ENCODE measurements at regions not wholly inside any gene's neighbourhood (a gene's known extent, or its start where the extent isn't known, plus 50 kb on each side); places are given as distances from the start of the nearest gene placed in this dataset.

DNA sequence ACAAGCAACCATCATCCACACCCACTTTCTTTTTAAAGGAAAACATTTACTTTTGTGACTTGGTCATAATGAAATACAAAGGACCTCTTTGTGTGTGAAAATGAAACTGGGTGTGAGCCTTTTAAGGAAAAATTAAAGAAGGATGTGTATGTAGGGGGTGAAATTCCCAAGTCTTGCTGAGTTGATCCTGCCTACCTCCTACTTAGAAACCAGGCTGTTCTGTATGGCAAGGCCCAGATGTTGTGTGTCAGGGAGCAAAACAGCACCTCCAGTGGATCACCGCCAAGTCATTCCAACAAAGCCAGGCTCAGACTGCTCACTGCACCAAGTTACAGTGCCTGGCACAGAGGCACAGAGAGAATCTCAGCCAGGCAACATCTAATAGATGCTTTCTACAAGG is 198.5 kb upstream of the FBN2 start:
- TF ChIP-seq, protein P1, sequence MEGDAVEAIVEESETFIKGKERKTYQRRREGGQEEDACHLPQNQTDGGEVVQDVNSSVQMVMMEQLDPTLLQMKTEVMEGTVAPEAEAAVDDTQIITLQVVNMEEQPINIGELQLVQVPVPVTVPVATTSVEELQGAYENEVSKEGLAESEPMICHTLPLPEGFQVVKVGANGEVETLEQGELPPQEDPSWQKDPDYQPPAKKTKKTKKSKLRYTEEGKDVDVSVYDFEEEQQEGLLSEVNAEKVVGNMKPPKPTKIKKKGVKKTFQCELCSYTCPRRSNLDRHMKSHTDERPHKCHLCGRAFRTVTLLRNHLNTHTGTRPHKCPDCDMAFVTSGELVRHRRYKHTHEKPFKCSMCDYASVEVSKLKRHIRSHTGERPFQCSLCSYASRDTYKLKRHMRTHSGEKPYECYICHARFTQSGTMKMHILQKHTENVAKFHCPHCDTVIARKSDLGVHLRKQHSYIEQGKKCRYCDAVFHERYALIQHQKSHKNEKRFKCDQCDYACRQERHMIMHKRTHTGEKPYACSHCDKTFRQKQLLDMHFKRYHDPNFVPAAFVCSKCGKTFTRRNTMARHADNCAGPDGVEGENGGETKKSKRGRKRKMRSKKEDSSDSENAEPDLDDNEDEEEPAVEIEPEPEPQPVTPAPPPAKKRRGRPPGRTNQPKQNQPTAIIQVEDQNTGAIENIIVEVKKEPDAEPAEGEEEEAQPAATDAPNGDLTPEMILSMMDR (IDR thresholded peaks at IDR 0.05; ENCODE audit: insufficient read depth, low read depth, low read length): no peak
- H3K4me3 ChIP-seq (ENCODE audit: low read depth, low read length): no peak overlapping the region
- peak; percentile 4 for DNase-seq (ENCODE audit: low read depth)

DNA sequence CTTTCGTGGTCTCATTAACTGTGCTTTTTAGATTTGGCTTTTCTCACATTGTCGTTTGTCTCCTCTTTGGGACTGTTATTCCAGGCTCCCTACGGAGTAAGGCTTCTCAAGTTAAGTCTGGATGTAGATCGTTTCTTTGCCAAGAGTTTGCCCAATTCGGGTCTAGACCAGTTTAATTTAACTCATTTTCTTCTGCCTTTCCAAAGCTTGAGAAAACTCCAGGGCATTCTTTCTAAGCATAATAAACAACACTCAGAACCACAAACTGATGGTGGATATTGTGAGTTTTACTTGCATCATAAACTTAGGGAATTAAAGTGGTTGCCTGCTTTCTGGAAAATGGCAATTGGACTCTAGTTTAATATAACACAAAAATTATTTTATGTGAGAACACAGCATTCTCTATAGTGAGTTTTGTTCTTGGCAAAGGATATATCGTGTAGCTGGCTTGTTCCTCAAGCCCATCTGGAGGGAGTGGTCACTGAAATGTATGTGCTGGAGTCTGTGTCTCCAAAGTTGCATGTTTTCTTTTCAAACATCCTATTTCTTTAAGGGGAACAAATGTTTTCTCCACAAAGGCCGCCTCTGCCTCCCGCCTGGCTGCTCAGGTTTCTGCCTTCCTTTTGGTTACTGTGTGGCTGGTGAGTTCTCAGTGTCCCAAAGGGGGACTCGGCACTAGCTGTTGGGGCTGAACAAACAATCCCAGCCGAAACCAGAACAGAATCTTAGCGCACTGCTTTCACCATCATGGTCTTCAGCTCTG is 211.3 kb upstream of the FBN2 start:
- TF ChIP-seq, protein P1 (IDR thresholded peaks at IDR 0.05; ENCODE audit: insufficient read depth, low read depth, low read length): no peak
- peak; percentile 1 for DNase-seq (ENCODE audit: low read depth)
- no peak overlapping the region for H3K4me3 ChIP-seq (ENCODE audit: low read depth, low read length)

DNA sequence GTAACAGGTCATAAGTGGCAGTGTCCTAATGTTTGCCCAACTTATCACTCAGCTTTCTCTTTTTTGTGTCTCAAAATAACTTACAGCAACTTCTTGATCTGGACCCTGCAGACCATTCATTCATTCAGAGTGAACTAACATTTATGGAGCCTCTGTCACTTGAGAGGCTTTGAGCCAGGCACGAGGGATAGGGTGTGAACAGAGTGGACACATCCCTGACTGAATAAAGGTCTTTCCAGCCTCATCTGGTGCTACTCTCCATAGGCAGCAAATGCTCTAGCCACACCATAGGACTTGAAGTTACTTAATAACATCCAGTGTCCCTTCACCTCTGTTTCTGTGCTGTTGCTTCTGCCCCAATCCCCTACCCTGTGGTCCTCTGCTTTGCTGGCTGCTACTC is 212.1 kb upstream of the FBN2 start:
- no peak for DNase-seq (ENCODE audit: low read depth)
- no peak overlapping the region for H3K4me3 ChIP-seq (ENCODE audit: low read depth, low read length)
- TF ChIP-seq, protein P1 (IDR thresholded peaks at IDR 0.05; ENCODE audit: insufficient read depth, low read depth, low read length): no peak

DNA sequence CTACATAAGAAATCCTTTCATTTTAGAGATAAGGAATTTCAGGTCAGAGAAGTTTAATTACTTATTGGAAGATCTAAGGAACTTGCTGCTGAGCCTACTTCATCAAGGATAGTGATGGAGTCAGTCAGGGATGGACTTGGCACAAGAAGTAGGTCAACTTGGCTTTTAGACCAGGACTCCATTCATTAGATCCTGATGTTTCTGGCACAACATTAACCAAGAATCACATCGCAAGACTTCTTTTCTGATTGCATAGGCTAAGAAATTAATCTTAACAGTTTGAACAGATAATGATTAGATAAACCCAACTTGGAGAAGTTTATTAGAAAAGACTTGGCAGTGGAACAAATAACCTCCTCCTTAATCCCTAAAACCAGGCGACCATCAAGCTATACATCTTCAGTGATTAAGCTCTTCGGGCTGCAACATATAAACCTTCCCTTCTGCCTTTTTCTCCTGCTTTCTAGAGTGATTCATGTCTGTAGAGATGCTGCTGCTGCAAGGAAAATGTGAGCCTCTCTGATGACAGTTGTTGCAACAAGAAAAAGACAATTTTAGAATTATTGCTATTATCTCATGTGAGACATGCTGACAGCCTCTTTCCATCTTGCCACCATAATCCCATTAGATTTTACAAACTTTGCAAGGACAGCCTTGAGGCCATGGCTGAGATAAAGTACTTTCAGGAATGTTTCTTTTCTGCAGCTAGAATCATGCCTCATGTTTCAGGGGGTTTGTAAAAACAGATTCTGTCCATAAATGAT is 207.9 kb upstream of the SLC27A6 start:
- no peak for DNase-seq (ENCODE audit: low read depth)
- H3K4me3 ChIP-seq (ENCODE audit: low read depth, low read length): no peak overlapping the region
- TF ChIP-seq, protein P1 (IDR thresholded peaks at IDR 0.05; ENCODE audit: insufficient read depth, low read depth, low read length): no peak

DNA sequence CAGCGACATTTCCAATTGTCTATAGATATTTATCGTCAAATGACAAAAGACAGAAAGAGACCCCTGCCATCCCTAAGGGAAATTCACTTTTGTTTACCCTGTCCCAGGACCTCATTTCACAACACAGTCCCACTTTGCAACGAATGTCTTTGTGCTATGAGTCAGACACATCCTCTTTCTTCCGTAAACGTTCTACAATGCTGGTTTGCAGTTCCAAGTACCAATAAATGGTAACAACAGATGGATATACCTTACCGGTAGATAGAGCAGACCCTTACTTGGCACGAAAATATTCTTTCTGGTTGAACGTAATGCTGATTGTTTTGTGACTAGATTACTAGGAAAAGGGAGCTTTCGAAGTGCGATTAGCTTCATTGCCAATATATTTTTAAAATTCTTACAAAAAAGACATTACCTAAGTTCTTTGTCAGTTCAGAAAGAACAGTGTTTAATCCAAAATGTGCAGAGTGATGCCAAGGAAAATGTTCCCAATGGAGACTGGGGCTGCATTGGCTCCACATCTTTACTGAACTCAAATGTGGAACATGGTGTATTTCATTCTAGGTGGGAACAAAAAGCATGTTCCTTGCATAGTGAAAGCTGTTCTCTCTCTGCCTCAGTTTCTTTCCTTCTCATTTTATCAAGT is 202.5 kb upstream of the SLC27A6 start:
- DNase-seq (ENCODE audit: low read depth): no peak
- TF ChIP-seq, protein P1 (IDR thresholded peaks at IDR 0.05; ENCODE audit: insufficient read depth, low read depth, low read length): no peak
- no peak overlapping the region for H3K4me3 ChIP-seq (ENCODE audit: low read depth, low read length)

DNA sequence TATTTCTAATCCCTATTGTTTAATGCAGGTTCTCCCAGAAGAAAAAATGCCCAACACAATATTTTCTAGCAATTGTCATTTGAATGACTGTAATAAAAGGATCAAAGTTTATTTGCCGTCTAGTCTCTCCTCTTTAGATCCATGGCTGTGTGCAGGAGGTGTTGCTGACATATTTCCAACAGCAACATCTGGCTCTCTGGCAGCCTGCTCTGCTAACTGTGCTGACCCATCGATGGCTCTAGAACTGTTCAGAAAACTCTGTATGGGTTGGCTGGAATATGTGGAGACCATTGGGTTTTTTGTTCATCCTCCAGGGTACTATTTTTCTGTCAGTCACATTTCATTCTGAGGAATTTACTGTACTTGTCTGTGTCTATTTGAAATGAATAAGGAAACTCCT is 202.0 kb upstream of the SLC27A6 start:
- H3K4me3 ChIP-seq (ENCODE audit: low read depth, low read length): no peak overlapping the region
- no peak for DNase-seq (ENCODE audit: low read depth)
- TF ChIP-seq, protein P1 (IDR thresholded peaks at IDR 0.05; ENCODE audit: insufficient read depth, low read depth, low read length): no peak
